ENCODE measurements at regions not wholly inside any gene's neighbourhood (a gene's known extent, or its start where the extent isn't known, plus 50 kb on each side); places are given as distances from the start of the nearest gene placed in this dataset.
"Not testable (repeated sequence)": the region's sequence is repeated elsewhere in the genome, so short reads cannot be mapped to it uniquely, and the experiment has no call there.

DNA sequence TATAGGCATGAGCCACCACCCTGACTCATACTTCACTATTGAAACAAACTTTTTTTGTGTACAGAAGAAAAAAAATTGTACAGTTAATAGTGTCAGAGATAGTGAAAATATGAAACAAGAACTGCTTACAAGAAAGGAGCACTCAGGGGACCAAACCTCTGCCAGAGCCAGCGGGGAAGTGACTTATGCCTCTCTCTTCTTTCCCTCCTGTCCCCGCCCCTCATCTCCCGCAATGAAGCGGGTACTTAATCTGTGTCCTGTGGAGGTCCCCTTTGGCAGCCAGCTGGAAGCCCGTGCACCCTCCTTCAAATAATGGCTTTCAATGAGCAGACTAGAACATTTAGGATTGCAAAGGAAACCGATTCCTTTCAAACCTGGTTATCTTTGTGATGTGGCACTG is 51.5 kb downstream of the PPIAL4A start:
- not testable (repeated sequence) for H3K27ac ChIP-seq (ENCODE audit: insufficient read depth, low read depth, low read length, poor library complexity, severe bottlenecking); H3K4me1 ChIP-seq (ENCODE audit: control insufficient read depth, insufficient read depth, low read length); H3K9me3 ChIP-seq (ENCODE audit: control insufficient read depth, low read length); H3K36me3 ChIP-seq (ENCODE audit: control insufficient read depth, insufficient read depth, low read length); H3K4me3 ChIP-seq (ENCODE audit: insufficient read depth, low read depth, low read length); H3K27me3 ChIP-seq (ENCODE audit: control insufficient read depth, insufficient read depth, low read length, poor library complexity, severe bottlenecking)
- WGBS, 2 experiments: 20% methylated on average over 1 of the region's 6 CpGs; no CpG with 5 or more reads in 1 of the 2 experiments

GRCh38 chr1:120941836-120942217 is 52.3 kb downstream of the PPIAL4A start:
- H3K4me1 ChIP-seq (ENCODE audit: control insufficient read depth, insufficient read depth, low read length); H3K9me3 ChIP-seq (ENCODE audit: control insufficient read depth, low read length); H3K27me3 ChIP-seq (ENCODE audit: control insufficient read depth, insufficient read depth, low read length, poor library complexity, severe bottlenecking); H3K36me3 ChIP-seq (ENCODE audit: control insufficient read depth, insufficient read depth, low read length): not testable (repeated sequence)
- 0% methylated on average over 4 to 6 of the region's 12 CpGs for WGBS, 2 experiments
- H3K4me3 ChIP-seq (ENCODE audit: insufficient read depth, low read depth, low read length): peak overlapping the region; percentile 31
- peak overlapping the region; percentile 94 for H3K27ac ChIP-seq (ENCODE audit: insufficient read depth, low read depth, low read length, poor library complexity, severe bottlenecking)

DNA sequence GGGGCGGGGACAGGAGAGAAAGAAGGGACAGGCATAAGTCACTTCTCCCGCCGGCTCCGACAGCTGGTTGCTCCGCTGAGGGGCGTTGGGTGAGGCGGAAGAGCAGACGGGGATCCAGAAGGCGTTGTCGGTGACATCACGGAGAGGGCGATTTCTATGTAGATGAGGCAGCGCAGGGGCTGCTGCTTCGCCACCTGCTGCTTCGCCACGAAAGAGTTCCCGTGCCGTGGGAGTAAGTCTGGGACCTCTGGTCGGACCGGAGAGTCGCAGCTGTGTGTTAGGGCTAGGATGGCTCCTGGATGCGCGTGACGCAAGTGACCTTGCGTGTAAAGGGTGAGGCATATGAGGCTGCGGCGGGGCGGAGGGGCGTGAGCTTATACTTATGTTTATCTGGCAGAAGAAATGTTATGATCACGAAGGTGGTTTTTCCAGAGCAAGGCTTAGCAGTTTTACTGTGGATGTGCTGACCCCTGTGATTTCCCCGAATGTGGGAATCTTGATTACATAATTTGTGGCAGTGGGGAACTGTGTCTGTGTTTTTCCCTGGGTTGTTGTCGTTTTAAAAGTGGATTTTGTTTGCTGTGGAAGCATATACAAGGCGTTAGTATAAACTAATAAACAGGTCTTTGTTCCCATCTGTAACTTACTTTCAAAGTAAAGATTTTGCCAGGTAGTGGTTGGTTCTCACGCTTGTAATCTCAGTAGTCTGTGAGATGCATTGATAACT is 52.8 kb downstream of the PPIAL4A start:
- not testable (repeated sequence) for H3K27me3 ChIP-seq (ENCODE audit: control insufficient read depth, insufficient read depth, low read length, poor library complexity, severe bottlenecking); H3K36me3 ChIP-seq (ENCODE audit: control insufficient read depth, insufficient read depth, low read length); H3K4me1 ChIP-seq (ENCODE audit: control insufficient read depth, insufficient read depth, low read length); H3K9me3 ChIP-seq (ENCODE audit: control insufficient read depth, low read length)
- WGBS, 2 experiments: 9 to 11% methylated on average over 31 of the region's 34 CpGs
- Histone ChIP-seq H3K27ac (ENCODE audit: insufficient read depth, low read depth, low read length, poor library complexity, severe bottlenecking) (peak overlapping the region; percentile 94), H3K4me3 (ENCODE audit: insufficient read depth, low read depth, low read length) (peak overlapping the region; percentile 31)

GRCh38 chr1:120942945-120943319 is 53.4 kb downstream of the PPIAL4A start:
- H3K27me3 ChIP-seq (ENCODE audit: control insufficient read depth, insufficient read depth, low read length, poor library complexity, severe bottlenecking); H3K27ac ChIP-seq (ENCODE audit: insufficient read depth, low read depth, low read length, poor library complexity, severe bottlenecking); H3K9me3 ChIP-seq (ENCODE audit: control insufficient read depth, low read length); H3K4me1 ChIP-seq (ENCODE audit: control insufficient read depth, insufficient read depth, low read length); H3K36me3 ChIP-seq (ENCODE audit: control insufficient read depth, insufficient read depth, low read length); H3K4me3 ChIP-seq (ENCODE audit: insufficient read depth, low read depth, low read length): not testable (repeated sequence)
- no CpG with 5 or more reads among the region's 9 CpGs for WGBS, 2 experiments

GRCh38 chr1:120944691-120945090 is 55.1 kb downstream of the PPIAL4A start:
- not testable (repeated sequence) for H3K27ac ChIP-seq (ENCODE audit: insufficient read depth, low read depth, low read length, poor library complexity, severe bottlenecking); H3K36me3 ChIP-seq (ENCODE audit: control insufficient read depth, insufficient read depth, low read length); H3K4me1 ChIP-seq (ENCODE audit: control insufficient read depth, insufficient read depth, low read length); H3K27me3 ChIP-seq (ENCODE audit: control insufficient read depth, insufficient read depth, low read length, poor library complexity, severe bottlenecking); H3K4me3 ChIP-seq (ENCODE audit: insufficient read depth, low read depth, low read length); H3K9me3 ChIP-seq (ENCODE audit: control insufficient read depth, low read length)
- WGBS, 2 experiments: 97% methylated on average over 16 to 17 of the region's 20 CpGs

GRCh38 chr1:120945122-120945521 is 55.6 kb downstream of the PPIAL4A start:
- 97 to 99% methylated on average over 5 of the region's 10 CpGs for WGBS, 2 experiments
- not testable (repeated sequence) for H3K27ac ChIP-seq (ENCODE audit: insufficient read depth, low read depth, low read length, poor library complexity, severe bottlenecking); H3K4me3 ChIP-seq (ENCODE audit: insufficient read depth, low read depth, low read length); H3K27me3 ChIP-seq (ENCODE audit: control insufficient read depth, insufficient read depth, low read length, poor library complexity, severe bottlenecking); H3K4me1 ChIP-seq (ENCODE audit: control insufficient read depth, insufficient read depth, low read length); H3K36me3 ChIP-seq (ENCODE audit: control insufficient read depth, insufficient read depth, low read length); H3K9me3 ChIP-seq (ENCODE audit: control insufficient read depth, low read length)

- H3K27ac ChIP-seq (ENCODE audit: insufficient read depth, low read depth, low read length, poor library complexity, severe bottlenecking); H3K27me3 ChIP-seq (ENCODE audit: control insufficient read depth, insufficient read depth, low read length, poor library complexity, severe bottlenecking); H3K4me1 ChIP-seq (ENCODE audit: control insufficient read depth, insufficient read depth, low read length); H3K36me3 ChIP-seq (ENCODE audit: control insufficient read depth, insufficient read depth, low read length); H3K4me3 ChIP-seq (ENCODE audit: insufficient read depth, low read depth, low read length); H3K9me3 ChIP-seq (ENCODE audit: control insufficient read depth, low read length): not testable (repeated sequence)
- 86 to 89% methylated on average over 3 to 4 of the region's 4 CpGs for WGBS, 2 experiments
Observed at GRCh38 chr1:120947114-120947513, 57.5 kb downstream of the PPIAL4A start.

- H3K4me3 ChIP-seq (ENCODE audit: insufficient read depth, low read depth, low read length); H3K9me3 ChIP-seq (ENCODE audit: control insufficient read depth, low read length); H3K36me3 ChIP-seq (ENCODE audit: control insufficient read depth, insufficient read depth, low read length); H3K27ac ChIP-seq (ENCODE audit: insufficient read depth, low read depth, low read length, poor library complexity, severe bottlenecking); H3K4me1 ChIP-seq (ENCODE audit: control insufficient read depth, insufficient read depth, low read length); H3K27me3 ChIP-seq (ENCODE audit: control insufficient read depth, insufficient read depth, low read length, poor library complexity, severe bottlenecking): not testable (repeated sequence)
- WGBS, 2 experiments: 90 to 94% methylated on average over 8 to 9 of the region's 11 CpGs
Observed at GRCh38 chr1:120949724-120950123, 60.2 kb downstream of the PPIAL4A start.

DNA sequence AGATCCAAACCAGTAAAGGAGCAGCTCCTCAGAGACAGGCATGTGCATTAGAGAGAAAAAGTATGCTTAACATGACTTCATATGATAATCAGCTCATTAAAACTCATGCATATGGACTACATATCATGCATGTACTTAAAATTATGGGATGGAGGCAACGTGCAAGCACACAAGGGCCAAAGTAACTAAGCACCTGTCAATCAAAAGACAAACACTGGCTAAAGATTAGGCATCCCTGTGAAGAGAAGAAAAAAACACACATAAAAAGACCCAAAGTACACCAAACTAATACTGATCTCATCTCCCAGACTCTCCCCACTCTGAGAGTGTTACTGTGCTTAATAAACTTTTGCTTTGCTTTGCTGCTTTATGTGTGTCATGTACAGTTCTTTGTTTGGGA is 61.1 kb downstream of the PPIAL4A start:
- 67% methylated on average over 1 of the region's 1 CpG; no CpG with 5 or more reads in 1 of the 2 experiments for WGBS, 2 experiments
- not testable (repeated sequence) for H3K9me3 ChIP-seq (ENCODE audit: control insufficient read depth, low read length); H3K4me3 ChIP-seq (ENCODE audit: insufficient read depth, low read depth, low read length); H3K27ac ChIP-seq (ENCODE audit: insufficient read depth, low read depth, low read length, poor library complexity, severe bottlenecking); H3K27me3 ChIP-seq (ENCODE audit: control insufficient read depth, insufficient read depth, low read length, poor library complexity, severe bottlenecking); H3K36me3 ChIP-seq (ENCODE audit: control insufficient read depth, insufficient read depth, low read length); H3K4me1 ChIP-seq (ENCODE audit: control insufficient read depth, insufficient read depth, low read length)

- H3K4me1 ChIP-seq (ENCODE audit: control insufficient read depth, insufficient read depth, low read length); H3K36me3 ChIP-seq (ENCODE audit: control insufficient read depth, insufficient read depth, low read length); H3K27me3 ChIP-seq (ENCODE audit: control insufficient read depth, insufficient read depth, low read length, poor library complexity, severe bottlenecking); H3K4me3 ChIP-seq (ENCODE audit: insufficient read depth, low read depth, low read length); H3K27ac ChIP-seq (ENCODE audit: insufficient read depth, low read depth, low read length, poor library complexity, severe bottlenecking); H3K9me3 ChIP-seq (ENCODE audit: control insufficient read depth, low read length): not testable (repeated sequence)
- WGBS, 2 experiments: 91 to 100% methylated on average over 1 of the region's 4 CpGs
Observed at GRCh38 chr1:120951100-120951499, 61.5 kb downstream of the PPIAL4A start.

All from ectodermal cell (in vitro differentiated cells).